ENCODE measurements at regions not wholly inside any gene's neighbourhood (a gene's known extent, or its start where the extent isn't known, plus 50 kb on each side); places are given as distances from the start of the nearest gene placed in this dataset.
"Not testable (repeated sequence)": the region's sequence is repeated elsewhere in the genome, so short reads cannot be mapped to it uniquely, and the experiment has no call there.

GRCh38 chr2:207438414-207439126, 91.2 kb upstream of the CREB1 start:
- no peaks in the 10 kb centered on the region for H3F3A ChIP-seq (ENCODE audit: insufficient read depth)
- H2AFZ ChIP-seq (ENCODE audit: low read depth, low read length, severe bottlenecking) = no peak overlapping the region
- no peak overlapping the region for H3K27ac ChIP-seq (ENCODE audit: low read depth, low read length)
- no peak overlapping the region for H3K4me3 ChIP-seq (ENCODE audit: insufficient read depth, low read length, poor library complexity, severe bottlenecking)
- H3K9me2 ChIP-seq (replicated peaks; ENCODE audit: insufficient read depth, low read length) = no peaks in the 10 kb centered on the region
- H4K20me1 ChIP-seq (ENCODE audit: low read depth, low read length) = no peaks in the 10 kb centered on the region
- no peak overlapping the region for H3K9ac ChIP-seq (ENCODE audit: low read length)
- no peaks in the 10 kb centered on the region for H3K27me3 ChIP-seq (ENCODE audit: low read length)
- no peaks in the 10 kb centered on the region for H3K9me3 ChIP-seq (ENCODE audit: insufficient read depth, low read length)
- TF ChIP-seq EZH2phosphoT487 (conservative IDR thresholded peaks at IDR 0.05; ENCODE audit: low read length) (no peak), CTCF (IDR thresholded peaks at IDR 0.05; ENCODE audit: insufficient read depth, low read length, poor library complexity, severe bottlenecking) (no peak)
- no peaks in the 10 kb centered on the region for H3K36me3 ChIP-seq (ENCODE audit: low read length)
- no peak overlapping the region for H3K4me2 ChIP-seq (ENCODE audit: low read depth, low read length, poor library complexity, severe bottlenecking)
- no peaks in the 10 kb centered on the region for H3K79me2 ChIP-seq (ENCODE audit: insufficient read depth, low read length)

GRCh38 chr2:207439881-207440280, 89.9 kb upstream of the CREB1 start:
- H2AFZ ChIP-seq (ENCODE audit: low read depth, low read length, severe bottlenecking); H3K36me3 ChIP-seq (ENCODE audit: low read length); H3F3A ChIP-seq (ENCODE audit: insufficient read depth); H3K9ac ChIP-seq (ENCODE audit: low read length); H3K27me3 ChIP-seq (ENCODE audit: low read length); H3K4me3 ChIP-seq (ENCODE audit: insufficient read depth, low read length, poor library complexity, severe bottlenecking); H3K9me2 ChIP-seq (replicated peaks; ENCODE audit: insufficient read depth, low read length); H3K79me2 ChIP-seq (ENCODE audit: insufficient read depth, low read length); H4K20me1 ChIP-seq (ENCODE audit: low read depth, low read length); H3K4me2 ChIP-seq (ENCODE audit: low read depth, low read length, poor library complexity, severe bottlenecking); H3K27ac ChIP-seq (ENCODE audit: low read depth, low read length); H3K9me3 ChIP-seq (ENCODE audit: insufficient read depth, low read length): not testable (repeated sequence)

- H3F3A ChIP-seq (ENCODE audit: insufficient read depth) = no peaks in the 10 kb centered on the region
- no peaks in the 10 kb centered on the region for H3K9me3 ChIP-seq (ENCODE audit: insufficient read depth, low read length)
- no peaks in the 10 kb centered on the region; the same call in 1 of the 2 replicates for H4K20me1 ChIP-seq (ENCODE audit: low read depth, low read length)
- H3K4me2 ChIP-seq (ENCODE audit: low read depth, low read length, poor library complexity, severe bottlenecking) = no peak overlapping the region
- no peaks in the 10 kb centered on the region for H3K79me2 ChIP-seq (ENCODE audit: insufficient read depth, low read length)
- no peak overlapping the region for H3K4me3 ChIP-seq (ENCODE audit: insufficient read depth, low read length, poor library complexity, severe bottlenecking)
- TF ChIP-seq EZH2phosphoT487 (conservative IDR thresholded peaks at IDR 0.05; ENCODE audit: low read length) (no peak), CTCF (IDR thresholded peaks at IDR 0.05; ENCODE audit: insufficient read depth, low read length, poor library complexity, severe bottlenecking) (no peak)
- H3K27me3 ChIP-seq (ENCODE audit: low read length) = no peaks in the 10 kb centered on the region
- no peaks in the 10 kb centered on the region for H3K36me3 ChIP-seq (ENCODE audit: low read length)
- H3K9me2 ChIP-seq (replicated peaks; ENCODE audit: insufficient read depth, low read length) = no peaks in the 10 kb centered on the region
- no peak overlapping the region for H3K27ac ChIP-seq (ENCODE audit: low read depth, low read length)
- H2AFZ ChIP-seq (ENCODE audit: low read depth, low read length, severe bottlenecking) = no peak overlapping the region
- H3K9ac ChIP-seq (ENCODE audit: low read length) = no peak overlapping the region
Observed at GRCh38 chr2:207444756-207445155, 85.0 kb upstream of the CREB1 start.

GRCh38 chr2:207446653-207447052, 83.1 kb upstream of the CREB1 start:
- no peak overlapping the region for H3K4me3 ChIP-seq (ENCODE audit: insufficient read depth, low read length, poor library complexity, severe bottlenecking)
- no peaks in the 10 kb centered on the region for H3K27me3 ChIP-seq (ENCODE audit: low read length)
- TF ChIP-seq EZH2phosphoT487 (conservative IDR thresholded peaks at IDR 0.05; ENCODE audit: low read length) = no peak
- TF ChIP-seq CTCF (IDR thresholded peaks at IDR 0.05; ENCODE audit: insufficient read depth, low read length, poor library complexity, severe bottlenecking) = no peak
- no peaks in the 10 kb centered on the region for H3K79me2 ChIP-seq (ENCODE audit: insufficient read depth, low read length)
- H3K9ac ChIP-seq (ENCODE audit: low read length) = no peak overlapping the region
- no peaks in the 10 kb centered on the region; the same call in 1 of the 2 replicates for H4K20me1 ChIP-seq (ENCODE audit: low read depth, low read length)
- H2AFZ ChIP-seq (ENCODE audit: low read depth, low read length, severe bottlenecking) = no peak overlapping the region
- no peaks in the 10 kb centered on the region for H3K9me2 ChIP-seq (replicated peaks; ENCODE audit: insufficient read depth, low read length)
- no peaks in the 10 kb centered on the region for H3K9me3 ChIP-seq (ENCODE audit: insufficient read depth, low read length)
- H3K27ac ChIP-seq (ENCODE audit: low read depth, low read length) = no peak overlapping the region
- no peaks in the 10 kb centered on the region for H3K36me3 ChIP-seq (ENCODE audit: low read length)
- H3K4me2 ChIP-seq (ENCODE audit: low read depth, low read length, poor library complexity, severe bottlenecking) = no peak overlapping the region
- no peaks in the 10 kb centered on the region for H3F3A ChIP-seq (ENCODE audit: insufficient read depth)

Measured in SU-DHL-6 (cell line).